ENCODE measurements at regions not wholly inside any gene's neighbourhood (a gene's known extent, or its start where the extent isn't known, plus 50 kb on each side); places are given as distances from the start of the nearest gene placed in this dataset.

- H3K4me1 ChIP-seq: no peaks in the 10 kb centered on the region
- 96 to 97% methylated on average over 8 of the region's 8 CpGs for WGBS, 2 donors
- intact Hi-C loops (cut with DNase I): no loop called here
- no peak for TF ChIP-seq POLR2AphosphoS5 (IDR thresholded peaks at IDR 0.05)
- no peak for TF ChIP-seq POLR2A (IDR thresholded peaks at IDR 0.05)
- TF ChIP-seq EP300 (IDR thresholded peaks at IDR 0.05): no peak
- TF ChIP-seq, protein P1, sequence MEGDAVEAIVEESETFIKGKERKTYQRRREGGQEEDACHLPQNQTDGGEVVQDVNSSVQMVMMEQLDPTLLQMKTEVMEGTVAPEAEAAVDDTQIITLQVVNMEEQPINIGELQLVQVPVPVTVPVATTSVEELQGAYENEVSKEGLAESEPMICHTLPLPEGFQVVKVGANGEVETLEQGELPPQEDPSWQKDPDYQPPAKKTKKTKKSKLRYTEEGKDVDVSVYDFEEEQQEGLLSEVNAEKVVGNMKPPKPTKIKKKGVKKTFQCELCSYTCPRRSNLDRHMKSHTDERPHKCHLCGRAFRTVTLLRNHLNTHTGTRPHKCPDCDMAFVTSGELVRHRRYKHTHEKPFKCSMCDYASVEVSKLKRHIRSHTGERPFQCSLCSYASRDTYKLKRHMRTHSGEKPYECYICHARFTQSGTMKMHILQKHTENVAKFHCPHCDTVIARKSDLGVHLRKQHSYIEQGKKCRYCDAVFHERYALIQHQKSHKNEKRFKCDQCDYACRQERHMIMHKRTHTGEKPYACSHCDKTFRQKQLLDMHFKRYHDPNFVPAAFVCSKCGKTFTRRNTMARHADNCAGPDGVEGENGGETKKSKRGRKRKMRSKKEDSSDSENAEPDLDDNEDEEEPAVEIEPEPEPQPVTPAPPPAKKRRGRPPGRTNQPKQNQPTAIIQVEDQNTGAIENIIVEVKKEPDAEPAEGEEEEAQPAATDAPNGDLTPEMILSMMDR (IDR thresholded peaks at IDR 0.05): no peak
- no peak for DNase-seq
- no peak overlapping the region for H3K27ac ChIP-seq
- H3K9me3 ChIP-seq: no peaks in the 10 kb centered on the region
- no peaks in the 10 kb centered on the region for H3K27me3 ChIP-seq
- H3K36me3 ChIP-seq: no peaks in the 10 kb centered on the region
- H3K4me3 ChIP-seq: no peak overlapping the region
Measured at GRCh38 chr12:89984846-89985245, 276.2 kb upstream of the ATP2B1 start.

GRCh38 chr12:89983622-89984021 lies 275.0 kb upstream of the ATP2B1 start:
- Histone ChIP-seq H3K9me3 (no peaks in the 10 kb centered on the region), H3K36me3 (no peaks in the 10 kb centered on the region), H3K4me1 (no peaks in the 10 kb centered on the region), H3K27me3 (no peaks in the 10 kb centered on the region), H3K4me3 (no peak overlapping the region), H3K27ac (no peak overlapping the region)
- TF ChIP-seq EP300 (IDR thresholded peaks at IDR 0.05): no peak
- TF ChIP-seq POLR2AphosphoS5 (IDR thresholded peaks at IDR 0.05): no peak
- TF ChIP-seq, protein P1 (IDR thresholded peaks at IDR 0.05): no peak
- no peak for TF ChIP-seq POLR2A (IDR thresholded peaks at IDR 0.05)
- DNase-seq: no peak
- intact Hi-C loops (cut with DNase I): no loop called here
- WGBS, 2 donors: 93 to 98% methylated on average over 1 of the region's 1 CpG

DNA sequence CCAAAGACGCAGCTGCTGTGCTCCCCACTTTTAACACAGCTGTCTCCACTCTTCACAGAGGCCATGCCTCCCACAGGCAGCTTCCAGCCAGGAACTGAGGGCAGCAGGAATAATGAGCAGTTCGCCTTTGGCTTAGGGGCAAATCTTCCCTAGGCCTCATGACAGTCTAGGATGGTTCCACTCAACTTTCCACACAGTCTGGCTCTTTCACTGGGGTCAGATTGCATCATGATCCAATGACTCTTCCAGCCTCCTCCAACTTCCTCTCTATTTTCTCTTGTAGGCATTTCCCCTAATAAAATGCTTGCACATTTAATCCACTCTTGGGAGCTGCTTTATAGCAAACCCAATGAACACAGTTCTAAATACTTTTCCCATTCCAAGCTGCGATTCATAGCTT lies 271.6 kb upstream of the ATP2B1 start:
- Histone ChIP-seq H3K9me3 (no peaks in the 10 kb centered on the region), H3K27me3 (no peaks in the 10 kb centered on the region), H3K4me3 (no peak overlapping the region), H3K27ac (no peak overlapping the region), H3K4me1 (peaks cover 0 to 6% (median 2%) of the 10 kb centered on the region in 4 donors), H3K36me3 (no peaks in the 10 kb centered on the region)
- TF ChIP-seq POLR2AphosphoS5 (IDR thresholded peaks at IDR 0.05) (peak in 1 of 4 donors; percentile 38), EP300 (IDR thresholded peaks at IDR 0.05) (no peak)
- WGBS, 2 donors: 84 to 90% methylated on average over 3 of the region's 3 CpGs
- intact Hi-C loops (cut with DNase I): no loop called here
- no peak for DNase-seq

DNA sequence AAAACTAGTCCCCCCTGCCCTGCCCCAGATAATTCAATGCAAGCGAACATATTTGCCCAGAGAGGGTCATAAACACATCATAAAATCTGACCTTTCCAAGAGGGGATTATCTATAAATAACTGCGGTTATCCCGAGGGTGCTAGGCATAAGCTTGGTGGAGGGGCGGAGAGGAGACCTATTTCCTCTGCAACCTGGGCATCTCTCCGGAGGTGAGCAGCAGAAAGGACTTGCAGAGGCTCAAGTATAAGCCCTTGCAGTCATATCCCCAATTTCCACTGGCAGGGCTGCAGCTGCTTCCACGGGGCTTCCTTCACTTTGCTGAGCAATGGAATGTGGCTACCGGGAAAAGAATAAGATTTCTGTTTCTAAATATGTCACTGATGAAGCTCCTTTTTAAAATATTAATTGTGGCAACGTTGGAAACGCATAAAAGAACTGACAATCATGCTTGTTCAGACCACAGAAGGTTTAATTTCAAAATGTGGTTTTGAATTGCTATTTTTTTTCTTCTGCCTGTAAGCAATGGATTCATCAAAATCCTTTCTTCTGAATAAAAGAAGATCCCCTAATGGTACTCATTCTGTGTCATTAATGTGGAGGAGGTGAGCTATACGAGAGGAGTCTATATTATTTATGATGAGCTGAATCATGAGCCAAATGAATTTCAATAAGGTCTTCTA lies 268.9 kb upstream of the ATP2B1 start:
- WGBS, 2 donors: 67 to 71% methylated on average over 10 of the region's 10 CpGs
- Histone ChIP-seq H3K9me3 (no peaks in the 10 kb centered on the region), H3K4me3 (no peak overlapping the region), H3K4me1 (peaks cover 0 to 6% (median 2%) of the 10 kb centered on the region in 4 donors), H3K27me3 (no peaks in the 10 kb centered on the region), H3K27ac (no peak overlapping the region), H3K36me3 (no peaks in the 10 kb centered on the region)
- no peak for DNase-seq
- intact Hi-C loops (cut with DNase I): no loop called here
- TF ChIP-seq POLR2AphosphoS5 (IDR thresholded peaks at IDR 0.05) (no peak), EP300 (IDR thresholded peaks at IDR 0.05) (no peak)

GRCh38 chr12:89976866-89977265 lies 268.2 kb upstream of the ATP2B1 start:
- TF ChIP-seq, protein P1 (IDR thresholded peaks at IDR 0.05): no peak
- TF ChIP-seq POLR2AphosphoS5 (IDR thresholded peaks at IDR 0.05) (no peak), EP300 (IDR thresholded peaks at IDR 0.05) (no peak), POLR2A (IDR thresholded peaks at IDR 0.05) (no peak)
- no peaks in the 10 kb centered on the region for H3K27me3 ChIP-seq
- DNase-seq: no peak
- no peak overlapping the region for H3K4me3 ChIP-seq
- H3K36me3 ChIP-seq: no peaks in the 10 kb centered on the region
- H3K9me3 ChIP-seq: no peaks in the 10 kb centered on the region
- peaks cover 0 to 6% (median 2%) of the 10 kb centered on the region in 4 donors for H3K4me1 ChIP-seq
- intact Hi-C loops (cut with DNase I): no loop called here
- no peak overlapping the region for H3K27ac ChIP-seq
- WGBS, 2 donors: 88 to 90% methylated on average over 4 of the region's 4 CpGs

- H3K4me1 ChIP-seq: peaks cover 0 to 6% (median 2%) of the 10 kb centered on the region in 4 donors
- TF ChIP-seq POLR2A (IDR thresholded peaks at IDR 0.05): no peak
- TF ChIP-seq, protein P1 (IDR thresholded peaks at IDR 0.05): no peak
- TF ChIP-seq EP300 (IDR thresholded peaks at IDR 0.05): no peak
- TF ChIP-seq POLR2AphosphoS5 (IDR thresholded peaks at IDR 0.05): no peak
- no peak overlapping the region for H3K4me3 ChIP-seq
- H3K27me3 ChIP-seq: no peaks in the 10 kb centered on the region
- no peak for DNase-seq
- 90 to 91% methylated on average over 4 of the region's 4 CpGs for WGBS, 2 donors
- no peaks in the 10 kb centered on the region for H3K36me3 ChIP-seq
- H3K27ac ChIP-seq: no peak overlapping the region
- intact Hi-C loops (cut with DNase I): no loop called here
- no peaks in the 10 kb centered on the region for H3K9me3 ChIP-seq
Measured at GRCh38 chr12:89975574-89975973, 266.9 kb upstream of the ATP2B1 start.

Data from sigmoid colon (tissue), 6 donors.